ENCODE measurements at regions not wholly inside any gene's neighbourhood (a gene's known extent, or its start where the extent isn't known, plus 50 kb on each side); places are given as distances from the start of the nearest gene placed in this dataset.

DNA sequence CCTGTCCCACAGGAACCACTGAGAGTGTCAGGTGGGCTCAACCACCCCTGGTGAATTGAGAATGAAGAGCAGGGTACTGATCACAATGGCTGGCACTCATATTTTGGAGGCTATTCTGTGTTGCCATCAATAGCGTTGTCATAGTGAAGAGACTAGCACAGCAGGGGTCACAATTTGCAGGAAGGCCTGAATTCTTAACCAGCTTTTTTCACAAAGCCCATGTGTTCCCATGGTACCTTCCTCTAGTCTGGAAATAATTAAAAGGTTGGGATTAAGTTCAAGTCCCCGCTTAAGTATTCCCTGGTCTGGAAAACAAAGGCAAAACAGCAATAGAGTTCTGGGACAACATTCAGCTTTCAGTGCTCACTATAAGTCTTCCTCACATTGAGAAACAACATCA is 1051.7 kb downstream of the C4orf33 start:
- TF ChIP-seq, protein P1, sequence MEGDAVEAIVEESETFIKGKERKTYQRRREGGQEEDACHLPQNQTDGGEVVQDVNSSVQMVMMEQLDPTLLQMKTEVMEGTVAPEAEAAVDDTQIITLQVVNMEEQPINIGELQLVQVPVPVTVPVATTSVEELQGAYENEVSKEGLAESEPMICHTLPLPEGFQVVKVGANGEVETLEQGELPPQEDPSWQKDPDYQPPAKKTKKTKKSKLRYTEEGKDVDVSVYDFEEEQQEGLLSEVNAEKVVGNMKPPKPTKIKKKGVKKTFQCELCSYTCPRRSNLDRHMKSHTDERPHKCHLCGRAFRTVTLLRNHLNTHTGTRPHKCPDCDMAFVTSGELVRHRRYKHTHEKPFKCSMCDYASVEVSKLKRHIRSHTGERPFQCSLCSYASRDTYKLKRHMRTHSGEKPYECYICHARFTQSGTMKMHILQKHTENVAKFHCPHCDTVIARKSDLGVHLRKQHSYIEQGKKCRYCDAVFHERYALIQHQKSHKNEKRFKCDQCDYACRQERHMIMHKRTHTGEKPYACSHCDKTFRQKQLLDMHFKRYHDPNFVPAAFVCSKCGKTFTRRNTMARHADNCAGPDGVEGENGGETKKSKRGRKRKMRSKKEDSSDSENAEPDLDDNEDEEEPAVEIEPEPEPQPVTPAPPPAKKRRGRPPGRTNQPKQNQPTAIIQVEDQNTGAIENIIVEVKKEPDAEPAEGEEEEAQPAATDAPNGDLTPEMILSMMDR (IDR thresholded peaks at IDR 0.05 in 2 of 3, conservative IDR thresholded peaks at IDR 0.05 in 1 of 3; ENCODE audit: insufficient read depth in 2 of 3, low read depth in 1 of 3, low read length in 3 of 3): no peak
- TF ChIP-seq ZNF174 (CRISPR knock-in tag; IDR thresholded peaks at IDR 0.05) (no peak), EP300 (IDR thresholded peaks at IDR 0.05; ENCODE audit: low read length) (no peak), POLR2AphosphoS5 (IDR thresholded peaks at IDR 0.05; ENCODE audit: control insufficient read depth, insufficient read depth, low read depth, low read length) (no peak), ZNF780A (CRISPR knock-in tag; IDR thresholded peaks at IDR 0.05) (no peak), MCM2 (IDR thresholded peaks at IDR 0.05; ENCODE audit: low read depth) (no peak), ZBTB26 (CRISPR knock-in tag; IDR thresholded peaks at IDR 0.05) (no peak), ZNF696 (CRISPR knock-in tag; conservative IDR thresholded peaks at IDR 0.05) (no peak), BACH1 (tag; IDR thresholded peaks at IDR 0.05) (no peak), RAD21 (CRISPR knock-in tag; conservative IDR thresholded peaks at IDR 0.05 in 1 of 2, IDR thresholded peaks at IDR 0.05 in 1 of 2) (no peak)
- TF ChIP-seq, protein P2, sequence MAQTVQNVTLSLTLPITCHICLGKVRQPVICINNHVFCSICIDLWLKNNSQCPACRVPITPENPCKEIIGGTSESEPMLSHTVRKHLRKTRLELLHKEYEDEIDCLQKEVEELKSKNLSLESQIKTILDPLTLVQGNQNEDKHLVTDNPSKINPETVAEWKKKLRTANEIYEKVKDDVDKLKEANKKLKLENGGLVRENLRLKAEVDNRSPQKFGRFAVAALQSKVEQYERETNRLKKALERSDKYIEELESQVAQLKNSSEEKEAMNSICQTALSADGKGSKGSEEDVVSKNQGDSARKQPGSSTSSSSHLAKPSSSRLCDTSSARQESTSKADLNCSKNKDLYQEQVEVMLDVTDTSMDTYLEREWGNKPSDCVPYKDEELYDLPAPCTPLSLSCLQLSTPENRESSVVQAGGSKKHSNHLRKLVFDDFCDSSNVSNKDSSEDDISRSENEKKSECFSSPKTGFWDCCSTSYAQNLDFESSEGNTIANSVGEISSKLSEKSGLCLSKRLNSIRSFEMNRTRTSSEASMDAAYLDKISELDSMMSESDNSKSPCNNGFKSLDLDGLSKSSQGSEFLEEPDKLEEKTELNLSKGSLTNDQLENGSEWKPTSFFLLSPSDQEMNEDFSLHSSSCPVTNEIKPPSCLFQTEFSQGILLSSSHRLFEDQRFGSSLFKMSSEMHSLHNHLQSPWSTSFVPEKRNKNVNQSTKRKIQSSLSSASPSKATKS (CRISPR knock-in tag; IDR thresholded peaks at IDR 0.05): no peak
